ENCODE measurements at regions not wholly inside any gene's neighbourhood (a gene's known extent, or its start where the extent isn't known, plus 50 kb on each side); places are given as distances from the start of the nearest gene placed in this dataset.

DNA sequence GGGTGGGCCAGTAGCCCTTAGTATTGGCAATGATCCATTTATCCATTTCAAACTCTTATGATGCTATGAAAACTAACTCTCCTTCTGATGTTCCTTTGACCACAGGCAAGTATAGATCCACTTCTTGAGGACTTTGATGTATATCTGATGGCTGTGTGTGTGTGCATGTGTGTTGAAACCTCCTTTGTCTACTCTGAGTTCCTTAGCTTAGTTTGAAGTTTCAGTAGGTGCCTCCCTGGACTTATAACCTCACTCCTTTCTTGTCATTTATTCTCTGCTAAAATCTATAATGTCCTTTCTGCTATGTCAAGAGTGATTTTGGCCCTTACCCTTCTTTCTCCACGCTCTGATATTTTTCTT, 409.3 kb downstream of the PRDM2 start:
- Histone ChIP-seq H3K4me2 (no peak overlapping the region), H3F3A (ENCODE audit: insufficient read depth, low read depth) (no peaks in the 10 kb centered on the region), H4K20me1 (ENCODE audit: insufficient read depth) (no peaks in the 10 kb centered on the region), H3K36me3 (ENCODE audit: low read depth) (no peaks in the 10 kb centered on the region), H3K79me2 (ENCODE audit: low read depth) (no peaks in the 10 kb centered on the region), H3K27ac (no peak overlapping the region), H3K4me1 (replicated peaks; ENCODE audit: insufficient read depth) (no peaks in the 10 kb centered on the region), H2AFZ (no peak overlapping the region), H3K9me3 (ENCODE audit: insufficient read depth, low read depth) (no peaks in the 10 kb centered on the region), H3K9me2 (ENCODE audit: insufficient read depth) (no peaks in the 10 kb centered on the region), H3K4me3 (no peak overlapping the region), H3K27me3 (ENCODE audit: insufficient read depth, low read depth) (no peaks in the 10 kb centered on the region)
- DNase-seq, result no peak
- intact Hi-C loops (cut with micrococcal nuclease; ENCODE audit: unreplicated experiment), result no loop called here
- BruUV-seq (replicated peaks), result no TSS peak
- ChIA-PET POLR2A (ENCODE audit: unreplicated experiment) (no interaction called here), CTCF (no interaction called here)
- TF ChIP-seq EZH2 (IDR thresholded peaks at IDR 0.05; ENCODE audit: low read depth), result no peak
- TF ChIP-seq, protein P1, sequence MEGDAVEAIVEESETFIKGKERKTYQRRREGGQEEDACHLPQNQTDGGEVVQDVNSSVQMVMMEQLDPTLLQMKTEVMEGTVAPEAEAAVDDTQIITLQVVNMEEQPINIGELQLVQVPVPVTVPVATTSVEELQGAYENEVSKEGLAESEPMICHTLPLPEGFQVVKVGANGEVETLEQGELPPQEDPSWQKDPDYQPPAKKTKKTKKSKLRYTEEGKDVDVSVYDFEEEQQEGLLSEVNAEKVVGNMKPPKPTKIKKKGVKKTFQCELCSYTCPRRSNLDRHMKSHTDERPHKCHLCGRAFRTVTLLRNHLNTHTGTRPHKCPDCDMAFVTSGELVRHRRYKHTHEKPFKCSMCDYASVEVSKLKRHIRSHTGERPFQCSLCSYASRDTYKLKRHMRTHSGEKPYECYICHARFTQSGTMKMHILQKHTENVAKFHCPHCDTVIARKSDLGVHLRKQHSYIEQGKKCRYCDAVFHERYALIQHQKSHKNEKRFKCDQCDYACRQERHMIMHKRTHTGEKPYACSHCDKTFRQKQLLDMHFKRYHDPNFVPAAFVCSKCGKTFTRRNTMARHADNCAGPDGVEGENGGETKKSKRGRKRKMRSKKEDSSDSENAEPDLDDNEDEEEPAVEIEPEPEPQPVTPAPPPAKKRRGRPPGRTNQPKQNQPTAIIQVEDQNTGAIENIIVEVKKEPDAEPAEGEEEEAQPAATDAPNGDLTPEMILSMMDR (conservative IDR thresholded peaks at IDR 0.05), result no peak

DNA sequence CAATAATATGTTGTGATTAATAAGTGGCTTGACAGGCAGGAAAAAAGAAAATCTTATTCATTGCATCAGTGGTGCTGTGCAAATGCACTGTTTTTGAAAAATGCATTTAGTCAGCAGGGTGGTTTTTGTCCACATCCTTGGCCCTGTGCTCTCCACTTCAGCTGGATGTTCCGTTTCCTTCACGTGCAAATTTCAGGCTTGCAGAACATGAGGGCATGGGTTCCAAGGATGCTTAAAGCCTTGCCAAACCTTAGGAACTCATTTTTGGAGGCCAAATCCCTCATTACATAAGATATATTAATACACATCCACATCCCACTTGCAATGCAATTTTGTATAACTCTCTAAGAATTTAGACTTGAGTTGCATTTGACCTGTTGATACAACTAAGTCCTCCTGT, 410.1 kb downstream of the PRDM2 start:
- no peaks in the 10 kb centered on the region for H3K9me3 ChIP-seq (ENCODE audit: insufficient read depth, low read depth)
- POLR2A ChIA-PET (ENCODE audit: unreplicated experiment), result no interaction called here

DNA sequence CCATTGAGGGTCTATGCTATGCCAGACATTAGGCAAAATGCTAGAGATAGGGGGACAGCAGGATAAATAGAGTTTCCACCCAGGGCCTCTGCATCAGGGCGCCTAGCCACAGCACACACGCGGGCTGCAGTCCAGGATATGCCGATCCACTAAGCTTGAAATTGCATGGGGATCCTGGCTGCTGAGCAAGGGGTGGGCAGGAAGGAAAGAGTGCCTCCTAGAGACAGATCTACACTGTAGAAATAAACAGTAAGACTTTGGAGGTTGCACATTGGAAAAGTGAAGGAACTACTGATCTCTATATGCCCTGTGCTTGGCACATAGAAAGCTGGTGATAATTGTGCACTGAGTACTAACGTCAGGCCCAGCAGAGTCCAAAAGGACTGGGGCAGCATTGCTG, 411.1 kb downstream of the PRDM2 start:
- Histone ChIP-seq H3K36me3 (ENCODE audit: low read depth) (no peaks in the 10 kb centered on the region), H4K20me1 (ENCODE audit: insufficient read depth) (no peaks in the 10 kb centered on the region), H3K79me2 (ENCODE audit: low read depth) (no peaks in the 10 kb centered on the region), H3K4me2 (no peak overlapping the region), H3K4me1 (replicated peaks; ENCODE audit: insufficient read depth) (no peaks in the 10 kb centered on the region), H3K27me3 (ENCODE audit: insufficient read depth, low read depth) (no peaks in the 10 kb centered on the region), H2AFZ (no peak overlapping the region), H3F3A (ENCODE audit: insufficient read depth, low read depth) (no peaks in the 10 kb centered on the region), H3K9me2 (ENCODE audit: insufficient read depth) (no peaks in the 10 kb centered on the region), H3K9me3 (ENCODE audit: insufficient read depth, low read depth) (no peaks in the 10 kb centered on the region), H3K4me3 (no peak overlapping the region), H3K27ac (no peak overlapping the region)
- intact Hi-C loops (cut with micrococcal nuclease; ENCODE audit: unreplicated experiment), result no loop called here
- no TSS peak for BruUV-seq (replicated peaks)
- TF ChIP-seq, protein P1 (conservative IDR thresholded peaks at IDR 0.05), result no peak
- no peak for TF ChIP-seq EZH2 (IDR thresholded peaks at IDR 0.05; ENCODE audit: low read depth)
- CTCF ChIA-PET, result no interaction called here
- POLR2A ChIA-PET (ENCODE audit: unreplicated experiment), result no interaction called here
- no peak for DNase-seq

More for the DNA sequence above, 410.1 kb downstream of the PRDM2 start:
- Histone ChIP-seq H3K27me3 (ENCODE audit: insufficient read depth, low read depth) (no peaks in the 10 kb centered on the region), H3F3A (ENCODE audit: insufficient read depth, low read depth) (no peaks in the 10 kb centered on the region), H3K36me3 (ENCODE audit: low read depth) (no peaks in the 10 kb centered on the region), H4K20me1 (ENCODE audit: insufficient read depth) (no peaks in the 10 kb centered on the region), H3K4me2 (no peak overlapping the region), H3K79me2 (ENCODE audit: low read depth) (no peaks in the 10 kb centered on the region), H3K4me1 (replicated peaks; ENCODE audit: insufficient read depth) (no peaks in the 10 kb centered on the region), H3K4me3 (no peak overlapping the region), H2AFZ (no peak overlapping the region), H3K27ac (no peak overlapping the region), H3K9me2 (ENCODE audit: insufficient read depth) (no peaks in the 10 kb centered on the region)
- no peak for DNase-seq
- BruUV-seq (replicated peaks), result no TSS peak
- intact Hi-C loops (cut with micrococcal nuclease; ENCODE audit: unreplicated experiment), result no loop called here
- CTCF ChIA-PET, result no interaction called here
- TF ChIP-seq, protein P1 (conservative IDR thresholded peaks at IDR 0.05), result no peak
- TF ChIP-seq EZH2 (IDR thresholded peaks at IDR 0.05; ENCODE audit: low read depth), result no peak

All from PC-9 (cell line).